ENCODE measurements at regions not wholly inside any gene's neighbourhood (a gene's known extent, or its start where the extent isn't known, plus 50 kb on each side); places are given as distances from the start of the nearest gene placed in this dataset.

DNA sequence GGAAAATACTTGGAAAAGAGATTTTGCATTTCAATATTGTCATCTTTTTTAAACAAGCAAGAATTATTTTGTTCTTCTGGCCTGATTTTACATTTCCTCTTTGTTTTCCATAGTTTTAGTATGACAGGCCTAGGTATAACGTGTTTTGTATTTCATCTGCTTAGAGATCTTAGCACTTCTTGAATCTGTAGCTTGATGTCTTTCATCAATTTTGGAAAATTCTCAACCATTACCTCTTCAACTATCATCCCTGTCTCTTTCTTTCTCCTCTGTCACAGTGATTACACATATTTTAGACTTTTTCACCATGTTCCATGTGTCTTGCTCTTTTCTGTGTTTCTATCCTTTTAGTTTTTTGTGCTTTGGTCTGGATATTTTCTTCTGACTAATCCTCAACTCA, 67.2 kb upstream of the PHACTR1 start:
- Histone ChIP-seq H3K9ac (ENCODE audit: extremely low read depth, low read length, poor library complexity, severe bottlenecking) (no peak overlapping the region), H3K4me1 (ENCODE audit: control insufficient read depth, insufficient read depth, low read length) (no peaks in the 10 kb centered on the region), H3K27ac (ENCODE audit: low read depth, low read length) (no peak overlapping the region), H3K9me3 (ENCODE audit: control insufficient read depth, low read length) (peaks cover 11% of the 10 kb centered on the region), H3K4me3 (ENCODE audit: low read length) (no peak overlapping the region), H3K36me3 (ENCODE audit: control insufficient read depth, insufficient read depth, low read length) (no peaks in the 10 kb centered on the region), H3K27me3 (ENCODE audit: control insufficient read depth, insufficient read depth, low read length, poor library complexity, severe bottlenecking) (no peaks in the 10 kb centered on the region)
- H3K4me3 Mint-ChIP-seq: no peak overlapping the region
- TF ChIP-seq, protein P1, sequence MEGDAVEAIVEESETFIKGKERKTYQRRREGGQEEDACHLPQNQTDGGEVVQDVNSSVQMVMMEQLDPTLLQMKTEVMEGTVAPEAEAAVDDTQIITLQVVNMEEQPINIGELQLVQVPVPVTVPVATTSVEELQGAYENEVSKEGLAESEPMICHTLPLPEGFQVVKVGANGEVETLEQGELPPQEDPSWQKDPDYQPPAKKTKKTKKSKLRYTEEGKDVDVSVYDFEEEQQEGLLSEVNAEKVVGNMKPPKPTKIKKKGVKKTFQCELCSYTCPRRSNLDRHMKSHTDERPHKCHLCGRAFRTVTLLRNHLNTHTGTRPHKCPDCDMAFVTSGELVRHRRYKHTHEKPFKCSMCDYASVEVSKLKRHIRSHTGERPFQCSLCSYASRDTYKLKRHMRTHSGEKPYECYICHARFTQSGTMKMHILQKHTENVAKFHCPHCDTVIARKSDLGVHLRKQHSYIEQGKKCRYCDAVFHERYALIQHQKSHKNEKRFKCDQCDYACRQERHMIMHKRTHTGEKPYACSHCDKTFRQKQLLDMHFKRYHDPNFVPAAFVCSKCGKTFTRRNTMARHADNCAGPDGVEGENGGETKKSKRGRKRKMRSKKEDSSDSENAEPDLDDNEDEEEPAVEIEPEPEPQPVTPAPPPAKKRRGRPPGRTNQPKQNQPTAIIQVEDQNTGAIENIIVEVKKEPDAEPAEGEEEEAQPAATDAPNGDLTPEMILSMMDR (conservative IDR thresholded peaks at IDR 0.05): no peak
- H3K9me3 Mint-ChIP-seq: peaks cover 6% of the 10 kb centered on the region
- H3K27me3 Mint-ChIP-seq (ENCODE audit: insufficient read depth): peaks cover 5% of the 10 kb centered on the region
- H3K27ac Mint-ChIP-seq: no peak overlapping the region
- H3K36me3 Mint-ChIP-seq (ENCODE audit: low read depth): no peaks in the 10 kb centered on the region
- WGBS, 2 experiments (ENCODE audit: insufficient coverage in 1 of 2, insufficient read length in 1 of 2): 100% methylated on average over 1 of the region's 1 CpG
- DNase-seq: no peak
- H3K4me1 Mint-ChIP-seq: no peaks in the 10 kb centered on the region

DNA sequence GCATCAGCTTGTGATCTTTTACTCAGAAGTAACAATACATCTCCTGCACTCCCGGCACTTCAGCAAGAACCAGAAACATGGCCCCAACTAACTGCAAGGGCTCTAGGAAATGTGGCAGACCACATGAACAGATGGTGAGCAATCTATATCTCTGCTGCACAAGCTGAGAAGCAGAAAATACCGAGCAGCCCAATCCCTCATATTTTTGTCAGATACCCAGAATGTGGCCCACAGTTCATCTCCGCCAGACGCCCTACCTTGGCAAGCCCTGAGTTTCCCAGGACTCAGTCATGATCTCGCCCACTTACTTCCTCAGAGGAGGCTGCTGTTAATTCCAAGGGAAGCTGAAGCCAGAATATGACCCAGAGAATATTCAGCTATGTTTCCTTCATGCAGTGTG, 63.1 kb upstream of the PHACTR1 start:
- Mint-ChIP-seq H3K4me1 (peaks cover 8% of the 10 kb centered on the region), H3K9me3 (no peaks in the 10 kb centered on the region), H3K27me3 (ENCODE audit: insufficient read depth) (peaks cover 5% of the 10 kb centered on the region), H3K36me3 (ENCODE audit: low read depth) (no peaks in the 10 kb centered on the region), H3K4me3 (no peak overlapping the region), H3K27ac (no peak overlapping the region)
- Histone ChIP-seq H3K27me3 (ENCODE audit: control insufficient read depth, insufficient read depth, low read length, poor library complexity, severe bottlenecking) (no peaks in the 10 kb centered on the region), H3K9ac (ENCODE audit: extremely low read depth, low read length, poor library complexity, severe bottlenecking) (no peak overlapping the region), H3K36me3 (ENCODE audit: control insufficient read depth, insufficient read depth, low read length) (no peaks in the 10 kb centered on the region), H3K9me3 (ENCODE audit: control insufficient read depth, low read length) (peaks cover 11% of the 10 kb centered on the region), H3K4me1 (ENCODE audit: control insufficient read depth, insufficient read depth, low read length) (no peaks in the 10 kb centered on the region), H3K27ac (ENCODE audit: low read depth, low read length) (no peak overlapping the region), H3K4me3 (ENCODE audit: low read length) (no peak overlapping the region)
- TF ChIP-seq, protein P1 (conservative IDR thresholded peaks at IDR 0.05): no peak
- 92 to 100% methylated on average over 3 to 5 of the region's 5 CpGs for WGBS, 2 experiments (ENCODE audit: insufficient coverage in 1 of 2, insufficient read length in 1 of 2)
- no peak for DNase-seq

DNA sequence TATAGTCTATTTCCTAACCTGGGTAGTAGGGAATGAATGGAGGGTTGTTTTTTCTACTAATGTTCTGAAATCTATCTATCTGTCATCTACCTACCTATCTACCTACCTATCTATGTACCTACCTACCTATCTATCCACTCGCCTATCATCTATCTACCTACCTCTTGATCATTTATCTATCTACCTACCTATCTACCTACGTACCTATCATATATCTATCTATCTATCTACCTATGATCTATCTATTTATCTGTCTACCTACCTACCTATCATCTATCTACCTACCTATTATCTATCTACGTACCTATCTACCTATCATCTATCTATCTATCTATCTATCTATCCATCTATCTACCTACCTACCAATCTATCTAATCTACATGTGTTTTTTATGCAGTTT, 62.5 kb upstream of the PHACTR1 start:
- Histone ChIP-seq H3K27me3 (ENCODE audit: control insufficient read depth, insufficient read depth, low read length, poor library complexity, severe bottlenecking) (no peaks in the 10 kb centered on the region), H3K9me3 (ENCODE audit: control insufficient read depth, low read length) (peaks cover 9% of the 10 kb centered on the region), H3K36me3 (ENCODE audit: control insufficient read depth, insufficient read depth, low read length) (no peaks in the 10 kb centered on the region), H3K4me3 (ENCODE audit: low read length) (no peak overlapping the region), H3K27ac (ENCODE audit: low read depth, low read length) (no peak overlapping the region), H3K4me1 (ENCODE audit: control insufficient read depth, insufficient read depth, low read length) (no peaks in the 10 kb centered on the region), H3K9ac (ENCODE audit: extremely low read depth, low read length, poor library complexity, severe bottlenecking) (no peak overlapping the region)
- DNase-seq: no peak
- no peaks in the 10 kb centered on the region for H3K9me3 Mint-ChIP-seq
- no peak overlapping the region for H3K27ac Mint-ChIP-seq
- TF ChIP-seq, protein P1 (conservative IDR thresholded peaks at IDR 0.05): no peak
- 87 to 91% methylated on average over 3 of the region's 3 CpGs for WGBS, 2 experiments (ENCODE audit: insufficient coverage in 1 of 2, insufficient read length in 1 of 2)
- no peak overlapping the region for H3K4me3 Mint-ChIP-seq
- H3K4me1 Mint-ChIP-seq: peaks cover 8% of the 10 kb centered on the region
- peaks cover 5% of the 10 kb centered on the region for H3K27me3 Mint-ChIP-seq (ENCODE audit: insufficient read depth)
- no peaks in the 10 kb centered on the region for H3K36me3 Mint-ChIP-seq (ENCODE audit: low read depth)
